Liver (tissue), 3 donors: ENCODE measurements at regions not wholly inside any gene's neighbourhood (a gene's known extent, or its start where the extent isn't known, plus 50 kb on each side); places are given as distances from the start of the nearest gene placed in this dataset.

ENCODE experiments used
- CTCF ChIP-seq: fragments of 150-350 bp; IDR thresholded peaks from 2 replicates; pipeline ENCODE4 v1.5.1; 2017; ENCODE audit warnings: improper control_type of control experiment, low read depth, low read length; ENCODE audit not compliant: missing input control
- FOXA2 ChIP-seq: IDR thresholded peaks from 2 replicates; pipeline ENCODE4 v1.6.1; 2016; ENCODE audit warnings: antibody characterized with exemption
- GABPA ChIP-seq, 2 donors: IDR thresholded peaks in 1 of 2; conservative IDR thresholded peaks in 1 of 2; 2 replicates each; pipeline ENCODE4 v1.6.1; 2016; ENCODE audit warnings: antibody characterized with exemption in 2 of 2, mild to moderate bottlenecking in 1 of 2, moderate library complexity in 1 of 2
- MAX ChIP-seq: IDR thresholded peaks from 2 replicates; pipeline ENCODE4 v1.6.1; 2016; ENCODE audit warnings: antibody characterized with exemption
- RAD21 ChIP-seq, 2 donors: IDR thresholded peaks; 2 replicates each; pipeline ENCODE4 v1.6.1; 2016; ENCODE audit warnings: antibody characterized with exemption in 2 of 2, mild to moderate bottlenecking in 2 of 2
- REST ChIP-seq: IDR thresholded peaks from 2 replicates; pipeline ENCODE4 v1.6.1; 2016; ENCODE audit warnings: antibody characterized with exemption, mild to moderate bottlenecking
- TAF1 ChIP-seq: conservative IDR thresholded peaks from 2 replicates; pipeline ENCODE4 v1.6.1; 2016; ENCODE audit warnings: antibody characterized with exemption, mild to moderate bottlenecking
- YY1 ChIP-seq: IDR thresholded peaks from 2 replicates; pipeline ENCODE4 v1.6.1; 2016; ENCODE audit warnings: antibody characterized with exemption, mild to moderate bottlenecking
- ZBTB33 ChIP-seq: IDR thresholded peaks from 2 replicates; pipeline ENCODE4 v1.6.1; 2016; ENCODE audit warnings: antibody characterized with exemption
- donor health status: healthy.
- donor health status: healthy.

GRCh38 chrX:55167901-55168300, 52.2 kb upstream of the PAGE5 start:
- TF ChIP-seq CTCF (no peak), GABPA (IDR thresholded peaks at IDR 0.05 in 1 of 2, conservative IDR thresholded peaks at IDR 0.05 in 1 of 2) (no peak), REST (no peak), TAF1 (no peak), ZBTB33 (no peak), MAX (no peak), RAD21 (IDR thresholded peaks at IDR 0.05) (no peak), YY1 (no peak), FOXA2 (no peak)
